GM12874 (cell line): ENCODE measurements at regions not wholly inside any gene's neighbourhood (a gene's known extent, or its start where the extent isn't known, plus 50 kb on each side); places are given as distances from the start of the nearest gene placed in this dataset.

Source experiments
- TF ChIP-seq, protein P1 (sequence below): IDR thresholded peaks from 2 replicates; pipeline ENCODE4 v1.5.1; 2011; ENCODE audit warnings: low read depth, mild to moderate bottlenecking, control low read depth, low read length, moderate library complexity; ENCODE audit not compliant: insufficient read depth

GRCh38 chr6:93801101-93801847 is 381.9 kb upstream of the EPHA7 start:
- TF ChIP-seq, protein P1, sequence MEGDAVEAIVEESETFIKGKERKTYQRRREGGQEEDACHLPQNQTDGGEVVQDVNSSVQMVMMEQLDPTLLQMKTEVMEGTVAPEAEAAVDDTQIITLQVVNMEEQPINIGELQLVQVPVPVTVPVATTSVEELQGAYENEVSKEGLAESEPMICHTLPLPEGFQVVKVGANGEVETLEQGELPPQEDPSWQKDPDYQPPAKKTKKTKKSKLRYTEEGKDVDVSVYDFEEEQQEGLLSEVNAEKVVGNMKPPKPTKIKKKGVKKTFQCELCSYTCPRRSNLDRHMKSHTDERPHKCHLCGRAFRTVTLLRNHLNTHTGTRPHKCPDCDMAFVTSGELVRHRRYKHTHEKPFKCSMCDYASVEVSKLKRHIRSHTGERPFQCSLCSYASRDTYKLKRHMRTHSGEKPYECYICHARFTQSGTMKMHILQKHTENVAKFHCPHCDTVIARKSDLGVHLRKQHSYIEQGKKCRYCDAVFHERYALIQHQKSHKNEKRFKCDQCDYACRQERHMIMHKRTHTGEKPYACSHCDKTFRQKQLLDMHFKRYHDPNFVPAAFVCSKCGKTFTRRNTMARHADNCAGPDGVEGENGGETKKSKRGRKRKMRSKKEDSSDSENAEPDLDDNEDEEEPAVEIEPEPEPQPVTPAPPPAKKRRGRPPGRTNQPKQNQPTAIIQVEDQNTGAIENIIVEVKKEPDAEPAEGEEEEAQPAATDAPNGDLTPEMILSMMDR = no peak

GRCh38 chr6:93799226-93799625 is 379.9 kb upstream of the EPHA7 start:
- TF ChIP-seq, protein P1 = no peak

GRCh38 chr6:93794166-93794565 is 374.8 kb upstream of the EPHA7 start:
- TF ChIP-seq, protein P1 = no peak

GRCh38 chr6:93792746-93793145 is 373.4 kb upstream of the EPHA7 start:
- TF ChIP-seq, protein P1 = no peak

DNA sequence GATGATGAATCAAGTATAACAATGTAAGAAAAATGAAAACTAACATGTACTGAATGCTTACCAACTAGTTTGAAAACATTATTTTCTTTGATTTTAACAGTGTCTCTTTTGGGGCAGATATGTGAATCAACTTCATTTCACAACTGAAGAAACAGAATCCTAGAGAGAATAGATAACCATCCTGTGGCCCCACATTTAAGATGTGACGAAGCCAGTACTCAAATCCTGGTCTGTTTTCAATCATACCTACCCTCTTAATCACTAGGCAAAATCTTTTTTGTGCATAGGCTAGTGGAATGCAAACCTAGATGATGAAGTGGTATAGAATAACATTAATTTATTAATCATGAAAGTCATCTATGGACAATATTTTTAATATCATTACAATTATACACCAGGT is 371.6 kb upstream of the EPHA7 start:
- TF ChIP-seq, protein P1 = no peak

GRCh38 chr6:93789532-93789931 is 370.2 kb upstream of the EPHA7 start:
- TF ChIP-seq, protein P1 = no peak

GRCh38 chr6:93787841-93788240 is 368.5 kb upstream of the EPHA7 start:
- TF ChIP-seq, protein P1 = no peak
